Fibroblast of lung (primary cell): ENCODE measurements at regions not wholly inside any gene's neighbourhood (a gene's known extent, or its start where the extent isn't known, plus 50 kb on each side); places are given as distances from the start of the nearest gene placed in this dataset.

ENCODE experiments used
- EZH2 ChIP-seq: IDR thresholded peaks from 2 replicates; pipeline ENCODE4 v1.5.1; 2012; ENCODE audit warnings: low read length, control low read depth, mild to moderate bottlenecking; ENCODE audit errors: missing control alignments
- TF ChIP-seq, protein P1 (sequence below), 2 donors: IDR thresholded peaks in 1 of 2; conservative IDR thresholded peaks in 1 of 2; 1 replicate in 1 of 2; 2 replicates in 1 of 2; pipeline ENCODE4 v1.5.1; 2011 to 2012; ENCODE audit warnings: low read length in 2 of 2, control low read depth in 1 of 2, inconsistent platforms in 1 of 2, low read depth in 1 of 2, mild to moderate bottlenecking in 1 of 2

- TF ChIP-seq, protein P1, sequence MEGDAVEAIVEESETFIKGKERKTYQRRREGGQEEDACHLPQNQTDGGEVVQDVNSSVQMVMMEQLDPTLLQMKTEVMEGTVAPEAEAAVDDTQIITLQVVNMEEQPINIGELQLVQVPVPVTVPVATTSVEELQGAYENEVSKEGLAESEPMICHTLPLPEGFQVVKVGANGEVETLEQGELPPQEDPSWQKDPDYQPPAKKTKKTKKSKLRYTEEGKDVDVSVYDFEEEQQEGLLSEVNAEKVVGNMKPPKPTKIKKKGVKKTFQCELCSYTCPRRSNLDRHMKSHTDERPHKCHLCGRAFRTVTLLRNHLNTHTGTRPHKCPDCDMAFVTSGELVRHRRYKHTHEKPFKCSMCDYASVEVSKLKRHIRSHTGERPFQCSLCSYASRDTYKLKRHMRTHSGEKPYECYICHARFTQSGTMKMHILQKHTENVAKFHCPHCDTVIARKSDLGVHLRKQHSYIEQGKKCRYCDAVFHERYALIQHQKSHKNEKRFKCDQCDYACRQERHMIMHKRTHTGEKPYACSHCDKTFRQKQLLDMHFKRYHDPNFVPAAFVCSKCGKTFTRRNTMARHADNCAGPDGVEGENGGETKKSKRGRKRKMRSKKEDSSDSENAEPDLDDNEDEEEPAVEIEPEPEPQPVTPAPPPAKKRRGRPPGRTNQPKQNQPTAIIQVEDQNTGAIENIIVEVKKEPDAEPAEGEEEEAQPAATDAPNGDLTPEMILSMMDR (conservative IDR thresholded peaks at IDR 0.05 in 1 of 2, IDR thresholded peaks at IDR 0.05 in 1 of 2; ENCODE audit: low read depth in 1 of 2, low read length in 2 of 2): no peak
- no peak for TF ChIP-seq EZH2
These were observed 199.1 kb upstream of the LHX5 start for GRCh38 chr12:113670742-113671141.
